ENCODE measurements at regions not wholly inside any gene's neighbourhood (a gene's known extent, or its start where the extent isn't known, plus 50 kb on each side); places are given as distances from the start of the nearest gene placed in this dataset.
"Not testable (repeated sequence)": the region's sequence is repeated elsewhere in the genome, so short reads cannot be mapped to it uniquely, and the experiment has no call there.

DNA sequence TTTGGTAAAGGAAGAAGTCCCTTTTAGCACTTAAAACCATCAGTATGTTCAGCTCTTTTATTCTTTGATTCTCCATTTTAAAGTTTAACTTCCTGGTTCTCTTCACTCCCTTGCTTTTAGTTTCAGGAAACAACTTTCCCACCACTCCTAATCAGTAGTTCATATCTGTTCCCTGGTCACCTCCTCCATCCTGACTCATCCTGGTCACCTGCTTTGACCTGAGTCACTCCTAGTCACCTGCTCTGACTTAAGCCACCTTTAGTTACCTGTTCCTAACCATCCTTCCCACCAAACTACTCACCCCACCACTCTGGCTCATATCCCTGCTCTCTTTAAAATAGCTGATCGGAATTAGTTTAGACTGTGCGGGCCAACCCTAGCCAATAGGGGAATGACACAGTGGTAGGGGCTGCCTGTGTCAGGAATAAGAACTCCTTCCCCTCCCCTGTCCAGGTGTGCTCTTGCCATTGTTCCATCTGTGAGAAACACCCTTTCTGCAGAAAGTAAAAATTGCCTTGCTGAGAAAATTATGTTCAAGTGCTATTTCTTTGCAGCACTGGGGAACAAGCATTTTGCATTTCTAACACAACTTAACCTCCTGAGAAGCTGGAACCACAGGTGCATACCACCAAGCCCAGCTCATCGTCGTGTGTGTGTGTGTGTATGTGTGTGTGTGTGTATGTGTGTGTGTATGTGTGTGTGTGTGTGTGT, 204.0 kb upstream of the MAOA start:
- H3K4me3 ChIP-seq (ENCODE audit: low read length); DNase-seq (ENCODE audit: low read depth, low spot score): not testable (repeated sequence)

DNA sequence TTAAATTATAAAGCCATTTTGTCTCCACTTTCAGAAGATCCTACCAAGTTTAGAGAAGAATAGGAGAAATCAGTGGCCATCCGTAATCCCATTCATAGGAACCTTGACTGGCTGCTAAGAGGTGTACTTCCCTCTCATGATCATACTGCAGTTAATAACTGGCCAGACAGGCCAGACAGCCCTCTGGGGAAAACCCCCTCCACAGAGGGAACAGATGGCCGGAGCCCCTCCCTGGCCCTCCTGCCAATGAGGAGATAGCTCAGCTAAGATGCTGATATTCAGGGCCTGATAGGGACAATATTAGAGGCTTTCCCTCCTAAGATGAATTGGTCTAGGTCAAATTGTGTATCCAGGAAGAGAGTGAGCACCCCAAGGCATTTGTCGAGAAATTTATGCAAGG, 200.0 kb upstream of the MAOA start:
- DNase-seq (ENCODE audit: low read depth, low spot score), result no peak
- no peak overlapping the region for H3K4me3 ChIP-seq (ENCODE audit: low read length)

DNA sequence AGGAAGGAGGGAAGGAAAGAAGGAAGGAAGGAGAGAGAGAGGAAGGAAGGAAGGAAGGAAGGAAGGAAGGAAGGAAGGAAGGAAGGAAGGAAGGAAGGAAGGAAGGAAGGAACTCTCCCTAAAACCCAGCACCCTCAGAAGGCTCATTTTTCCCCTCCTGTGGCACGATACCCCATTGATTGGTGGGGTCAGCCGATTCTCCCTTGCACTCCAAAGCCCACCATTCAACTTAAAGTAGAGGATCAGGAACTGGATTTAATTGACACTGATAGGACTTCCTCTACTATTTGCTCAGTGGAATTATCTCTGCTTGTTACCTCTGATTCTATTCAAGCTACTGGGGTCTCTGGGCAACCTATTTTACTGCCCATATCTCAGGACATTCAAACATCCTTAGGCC, 199.2 kb upstream of the MAOA start:
- H3K4me3 ChIP-seq (ENCODE audit: low read length), result no peak overlapping the region
- DNase-seq (ENCODE audit: low read depth, low spot score), result no peak

DNA sequence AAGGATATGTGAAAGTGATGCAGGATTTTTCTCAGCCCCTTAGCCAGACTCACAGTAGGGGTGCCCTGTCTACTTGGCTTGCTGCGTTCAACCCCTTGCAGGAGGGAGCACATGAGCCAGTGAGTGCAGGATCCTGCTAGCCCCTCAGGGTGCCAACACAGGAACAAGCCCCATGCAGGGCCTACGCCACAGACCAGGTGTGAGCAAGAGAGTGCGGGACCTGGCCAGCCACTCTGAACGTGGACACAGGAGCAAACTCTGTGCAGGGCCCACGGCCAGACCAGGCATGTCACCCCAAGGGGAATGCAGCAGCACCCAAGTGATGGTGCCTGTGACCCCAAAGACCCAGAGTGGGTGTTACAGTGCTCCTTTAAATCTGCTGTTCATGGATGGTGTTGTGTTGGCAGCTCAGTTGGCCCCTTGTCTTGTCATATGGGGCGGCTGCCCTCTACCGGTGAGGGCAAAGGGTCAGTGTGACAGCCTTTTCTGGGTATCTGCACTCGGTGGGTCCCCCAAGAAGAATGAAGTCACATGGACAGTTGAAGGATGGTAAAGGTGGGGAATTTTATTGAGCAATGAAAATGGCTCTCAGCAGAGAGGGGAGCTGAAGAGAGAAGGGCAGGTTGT, 188.4 kb upstream of the MAOA start:
- no peak overlapping the region for H3K4me3 ChIP-seq (ENCODE audit: low read length)
- no peak for DNase-seq (ENCODE audit: low read depth, low spot score)

DNA sequence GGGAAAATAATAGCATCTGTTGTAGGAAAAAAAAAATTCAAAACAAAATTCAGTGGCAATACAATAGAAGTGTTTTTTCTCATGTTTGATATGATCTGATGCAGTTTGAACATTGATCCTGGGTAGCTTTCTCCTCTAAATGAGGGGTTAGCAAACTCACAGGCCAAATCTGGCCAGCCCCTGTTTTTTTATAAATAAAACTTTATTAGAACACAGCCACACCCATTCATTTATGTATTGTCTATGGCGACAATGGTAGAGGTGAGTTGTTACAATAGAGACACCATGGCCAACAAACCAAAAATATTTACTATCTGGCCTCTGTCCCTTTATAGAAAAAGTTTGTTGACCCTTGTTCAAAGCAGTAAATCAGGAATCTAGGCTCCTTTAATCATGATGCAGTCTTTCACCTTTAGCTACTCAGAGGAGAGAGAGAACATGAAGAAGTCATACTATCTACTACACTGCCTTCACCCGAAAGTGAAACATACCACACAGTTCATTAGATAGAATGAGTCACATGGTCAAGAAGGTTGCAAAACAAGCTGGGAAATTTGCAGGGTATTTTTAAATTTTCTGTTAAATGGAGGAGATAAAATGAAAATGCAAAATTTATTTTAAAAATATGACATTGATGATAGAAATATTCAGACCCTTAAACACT, 186.6 kb upstream of the MAOA start:
- DNase-seq (ENCODE audit: low read depth, low spot score), result no peak
- no peak overlapping the region for H3K4me3 ChIP-seq (ENCODE audit: low read length)

DNA sequence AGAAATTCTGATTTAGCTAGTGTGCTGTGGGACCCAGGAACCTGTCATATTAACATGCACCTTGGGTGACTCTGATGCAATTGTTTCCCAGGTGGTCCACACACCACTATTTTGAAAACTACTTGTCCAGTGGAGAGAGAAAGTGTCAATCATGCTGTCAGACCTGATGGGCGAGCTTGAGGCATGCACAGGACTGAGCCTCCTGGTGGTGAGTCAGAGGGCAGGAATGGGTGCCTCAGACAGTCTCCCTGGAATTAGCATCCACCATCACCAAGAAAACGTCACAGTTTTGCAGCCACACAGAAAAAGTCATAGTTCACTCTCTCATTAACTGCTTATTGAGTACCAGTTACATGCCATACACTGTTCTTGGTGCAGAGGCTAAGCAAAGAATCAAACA, 181.8 kb upstream of the MAOA start:
- DNase-seq (ENCODE audit: low read depth, low spot score), result no peak
- no peak overlapping the region for H3K4me3 ChIP-seq (ENCODE audit: low read length)

DNA sequence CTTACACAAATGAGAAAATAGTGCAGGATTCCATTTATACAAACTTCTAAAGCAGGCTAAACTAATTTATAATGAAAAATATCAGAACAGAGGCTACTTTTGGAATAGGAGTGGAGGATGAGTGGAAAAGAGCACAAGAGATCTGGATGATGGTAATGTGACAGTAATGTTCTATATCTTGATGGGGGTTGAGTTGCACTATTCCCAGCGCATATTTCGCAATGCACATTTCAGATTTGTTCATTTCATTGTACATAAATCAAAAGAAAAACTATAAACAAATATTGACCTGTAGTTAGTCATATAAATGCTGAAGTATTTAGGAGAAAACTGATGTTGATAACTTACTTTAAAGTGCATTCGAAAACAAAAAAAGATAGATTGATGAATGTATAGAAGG, 177.0 kb upstream of the MAOA start:
- H3K4me3 ChIP-seq (ENCODE audit: low read length), result no peak overlapping the region
- DNase-seq (ENCODE audit: low read depth, low spot score), result no peak

DNA sequence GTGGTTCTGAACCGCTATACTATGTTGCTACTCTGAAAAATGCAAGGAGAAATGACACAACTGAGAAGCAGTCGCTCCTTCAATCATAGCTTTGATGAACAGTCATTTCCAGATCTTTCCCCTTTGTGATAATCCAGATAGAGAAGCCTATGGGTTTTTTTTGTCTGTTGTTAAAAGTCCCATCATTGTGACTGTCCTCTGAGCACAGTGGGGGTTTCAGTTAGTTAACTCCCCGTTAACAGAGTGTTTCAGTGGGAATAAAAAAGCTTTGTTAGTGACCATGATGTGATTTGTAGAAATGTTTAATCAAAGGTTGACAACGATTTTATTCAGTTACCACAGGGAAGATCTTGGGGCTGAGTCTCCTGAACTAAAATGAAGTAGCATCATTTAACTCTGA, 176.2 kb upstream of the MAOA start:
- no peak for DNase-seq (ENCODE audit: low read depth, low spot score)
- no peak overlapping the region for H3K4me3 ChIP-seq (ENCODE audit: low read length)

DNA sequence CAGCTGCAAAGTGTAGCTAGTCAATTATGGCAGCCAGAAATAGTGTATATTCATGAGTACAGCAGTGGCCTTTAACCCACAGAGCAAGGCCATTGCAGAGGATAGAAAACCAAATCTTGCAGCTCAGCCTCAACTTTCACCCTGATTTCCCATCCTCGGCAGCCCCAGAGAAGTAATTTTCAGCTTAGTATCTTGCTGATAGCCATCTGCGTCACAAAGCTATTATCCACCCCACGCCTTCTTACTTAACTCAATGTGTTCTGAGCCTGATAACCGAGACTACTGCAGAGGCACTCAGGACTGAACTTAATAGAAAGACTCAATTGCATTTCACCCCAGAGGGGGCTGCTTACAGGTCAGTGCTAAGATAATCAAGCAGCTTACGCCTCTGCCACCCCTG, 174.5 kb upstream of the MAOA start:
- no peak for DNase-seq (ENCODE audit: low read depth, low spot score)
- H3K4me3 ChIP-seq (ENCODE audit: low read length), result no peak overlapping the region

DNA sequence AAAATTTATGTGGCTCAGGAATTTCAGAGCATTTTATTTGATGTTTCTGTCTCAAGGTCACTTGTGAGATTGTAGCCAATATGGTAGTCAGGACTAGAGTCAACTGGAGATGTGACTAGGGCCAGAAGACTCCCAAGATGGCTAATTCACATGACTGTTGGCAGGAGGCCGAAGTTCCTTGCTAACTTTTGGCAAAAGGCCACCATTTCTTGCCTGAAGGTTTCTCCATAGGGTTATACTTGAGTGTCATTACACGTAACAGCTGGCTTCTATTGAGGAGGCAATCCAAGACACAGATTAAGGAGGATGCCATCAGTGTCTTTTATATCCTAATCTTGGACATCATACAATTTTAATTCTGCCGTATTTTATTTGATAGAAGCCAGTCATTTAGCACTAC, 162.3 kb upstream of the MAOA start:
- no peak overlapping the region for H3K4me3 ChIP-seq (ENCODE audit: low read length)
- DNase-seq (ENCODE audit: low read depth, low spot score), result no peak

DNA sequence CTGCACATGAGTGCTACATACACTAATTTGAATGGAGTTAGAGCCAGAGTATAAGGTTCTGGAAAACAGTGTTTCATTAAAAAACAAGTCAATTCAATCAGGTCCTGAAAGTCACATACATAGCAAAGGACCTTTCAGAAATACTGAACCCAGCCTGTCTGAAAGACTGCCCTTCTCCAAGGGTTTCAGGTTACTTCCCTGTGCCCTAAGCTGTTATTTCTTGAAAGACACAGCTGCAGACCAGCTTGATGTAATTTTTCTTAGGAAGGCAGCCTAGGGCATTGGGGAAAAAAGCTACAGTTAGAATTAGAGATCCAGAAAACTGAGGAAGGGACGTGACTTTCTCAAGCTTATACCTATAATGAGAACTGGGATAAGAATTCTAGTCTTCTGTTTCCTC, 155.9 kb upstream of the MAOA start:
- H3K4me3 ChIP-seq (ENCODE audit: low read length), result no peak overlapping the region
- no peak for DNase-seq (ENCODE audit: low read depth, low spot score)

DNA sequence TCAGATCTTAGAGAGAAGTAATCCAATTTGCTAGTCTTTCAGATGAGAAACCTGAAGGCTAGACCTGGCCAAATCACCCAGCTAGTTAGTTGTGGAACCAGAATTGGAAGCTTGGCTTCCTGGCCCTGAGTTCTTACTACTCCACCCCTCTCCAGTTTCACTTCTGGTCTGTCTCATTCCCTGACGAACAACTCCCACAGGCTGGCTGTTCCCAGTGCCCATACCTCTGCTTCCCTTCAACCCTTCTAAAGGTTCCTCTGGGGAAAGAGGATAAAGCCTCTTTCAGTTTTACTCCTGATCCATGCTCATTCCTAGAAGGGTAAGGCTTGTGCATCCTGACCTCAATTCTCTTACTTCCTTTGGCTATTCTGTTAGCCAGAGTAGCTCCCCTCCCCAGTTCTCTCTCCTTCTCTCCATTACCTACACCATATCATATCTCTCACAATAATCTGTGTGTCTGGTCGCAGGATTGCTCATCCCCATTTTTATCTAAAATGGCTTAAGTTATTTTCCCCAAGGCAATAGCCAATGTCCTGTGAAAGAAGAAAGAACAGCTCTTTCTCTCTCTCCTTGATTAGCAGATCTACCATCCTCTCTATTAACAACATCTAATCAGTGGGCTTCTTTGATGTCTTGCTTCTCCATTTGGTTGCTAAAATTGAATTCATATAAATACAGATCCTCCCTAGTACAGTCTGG, 155.0 kb upstream of the MAOA start:
- no peak for DNase-seq (ENCODE audit: low read depth, low spot score)
- H3K4me3 ChIP-seq (ENCODE audit: low read length), result no peak overlapping the region

DNA sequence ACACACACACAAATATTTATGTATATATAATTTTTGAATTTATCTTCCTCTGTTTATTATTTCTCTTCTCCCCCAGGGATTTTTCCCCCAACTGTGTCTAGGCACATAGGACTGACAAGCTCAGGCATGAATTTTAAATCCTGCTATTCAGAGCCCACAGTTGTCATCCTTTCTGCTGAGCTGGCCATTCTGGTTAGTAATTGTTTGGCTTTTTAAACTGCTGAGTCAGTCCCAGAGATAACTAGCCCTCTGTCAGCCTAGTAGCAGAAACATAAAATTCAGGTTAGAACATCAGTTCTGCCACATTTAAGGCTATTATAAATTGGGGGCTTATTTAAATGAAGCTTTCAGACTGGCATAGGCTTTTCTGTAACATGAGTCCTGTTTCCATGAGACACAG, 151.7 kb upstream of the MAOA start:
- DNase-seq (ENCODE audit: low read depth, low spot score), result no peak
- no peak overlapping the region for H3K4me3 ChIP-seq (ENCODE audit: low read length)

DNA sequence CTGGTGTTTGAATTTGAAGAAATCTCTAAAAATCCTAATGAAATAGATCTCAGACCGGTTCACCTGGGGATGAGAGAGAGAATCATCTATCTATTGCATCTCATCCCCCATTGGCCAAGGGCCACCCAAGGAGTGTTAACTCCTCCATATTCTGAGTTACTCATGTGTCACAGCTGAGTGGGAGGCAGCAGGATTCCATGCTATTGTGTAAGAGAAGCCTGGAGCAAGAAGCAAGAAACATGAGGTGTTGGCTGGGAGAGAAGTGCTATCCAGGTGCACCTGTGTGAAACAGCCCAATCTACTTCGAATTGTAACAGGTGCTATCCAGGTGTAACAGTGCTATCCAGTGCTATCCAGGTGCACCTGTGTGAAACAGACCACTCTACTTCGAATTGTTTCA, 150.3 kb upstream of the MAOA start:
- DNase-seq (ENCODE audit: low read depth, low spot score), result no peak
- no peak overlapping the region for H3K4me3 ChIP-seq (ENCODE audit: low read length)

DNA sequence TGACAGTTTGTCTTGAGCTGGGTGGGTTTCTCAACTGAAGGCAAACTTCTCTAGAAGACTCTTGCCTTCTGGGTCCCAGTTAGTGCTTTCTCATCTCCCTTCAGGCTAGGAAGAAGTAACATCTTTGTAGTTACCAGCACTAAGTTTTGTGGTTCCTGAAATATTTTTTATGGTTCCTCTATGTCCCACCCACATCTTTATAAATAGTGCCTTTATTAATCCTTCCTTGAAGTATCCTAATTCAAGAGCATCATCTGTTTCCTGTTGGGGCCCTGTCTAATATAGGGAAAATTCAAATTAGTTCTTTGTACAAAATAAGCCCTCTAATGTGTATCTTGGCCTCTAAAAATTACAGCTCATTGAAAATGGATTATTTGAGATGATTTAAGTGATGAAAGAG, 147.4 kb upstream of the MAOA start:
- no peak for DNase-seq (ENCODE audit: low read depth, low spot score)
- no peak overlapping the region for H3K4me3 ChIP-seq (ENCODE audit: low read length)

DNA sequence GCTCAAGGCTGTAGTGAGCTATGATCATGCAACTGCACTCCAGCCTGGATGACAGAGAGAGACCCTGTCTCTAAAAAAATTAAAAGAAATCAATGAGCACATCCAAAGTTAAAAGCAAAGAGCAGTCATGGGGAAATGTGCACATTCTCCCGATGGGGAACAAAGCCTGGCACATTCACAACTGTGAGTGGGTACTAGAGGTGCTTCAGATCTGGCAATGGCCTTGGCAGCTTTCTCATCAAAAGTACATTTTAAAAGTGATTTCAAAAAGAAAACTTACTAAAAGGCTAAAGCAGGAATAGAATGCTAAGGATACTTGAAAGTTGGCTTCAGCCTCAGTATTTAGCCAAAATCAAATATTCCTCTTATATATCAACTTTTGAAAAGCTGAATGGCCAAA, 145.9 kb upstream of the MAOA start:
- no peak overlapping the region for H3K4me3 ChIP-seq (ENCODE audit: low read length)
- DNase-seq (ENCODE audit: low read depth, low spot score), result no peak

DNA sequence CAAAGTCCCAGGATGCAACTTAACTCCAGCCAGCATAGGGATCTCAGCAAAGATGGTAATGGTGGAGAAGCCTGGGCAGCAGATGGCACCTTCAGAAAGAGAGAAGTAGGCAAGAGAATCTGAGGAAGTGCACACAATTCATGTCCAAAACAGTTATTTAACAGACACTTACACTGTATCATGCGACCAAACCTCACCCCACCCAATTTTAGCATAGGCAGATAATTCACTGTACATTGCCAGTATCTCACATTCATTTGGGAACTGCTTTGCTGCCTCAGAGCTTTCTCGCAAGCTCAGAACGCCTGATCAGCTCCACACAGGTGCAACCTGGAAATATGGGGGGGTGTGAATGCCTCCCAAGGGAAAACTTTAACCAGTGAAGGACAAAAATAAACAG, 143.0 kb upstream of the MAOA start:
- DNase-seq (ENCODE audit: low read depth, low spot score), result no peak
- no peak overlapping the region for H3K4me3 ChIP-seq (ENCODE audit: low read length)

DNA sequence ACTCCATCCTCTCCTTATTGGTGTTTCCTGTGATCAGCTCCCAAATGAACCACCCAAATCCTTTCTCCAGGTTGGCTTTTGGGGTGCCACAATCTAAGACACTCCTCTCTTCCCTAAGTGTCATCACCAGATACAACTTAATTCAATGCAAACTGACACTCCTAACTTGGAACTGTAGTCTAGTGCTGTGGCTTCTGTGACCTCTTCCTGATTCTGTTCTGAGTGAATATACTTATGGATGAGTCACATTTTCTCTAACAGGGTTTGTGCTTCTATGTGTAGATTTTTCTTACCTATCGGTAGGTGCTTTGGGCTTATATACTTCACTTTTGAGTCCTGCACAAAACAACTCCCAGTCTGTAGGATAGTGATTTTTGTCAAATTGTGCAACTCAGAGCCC, 141.3 kb upstream of the MAOA start:
- no peak overlapping the region for H3K4me3 ChIP-seq (ENCODE audit: low read length)
- DNase-seq (ENCODE audit: low read depth, low spot score), result no peak

DNA sequence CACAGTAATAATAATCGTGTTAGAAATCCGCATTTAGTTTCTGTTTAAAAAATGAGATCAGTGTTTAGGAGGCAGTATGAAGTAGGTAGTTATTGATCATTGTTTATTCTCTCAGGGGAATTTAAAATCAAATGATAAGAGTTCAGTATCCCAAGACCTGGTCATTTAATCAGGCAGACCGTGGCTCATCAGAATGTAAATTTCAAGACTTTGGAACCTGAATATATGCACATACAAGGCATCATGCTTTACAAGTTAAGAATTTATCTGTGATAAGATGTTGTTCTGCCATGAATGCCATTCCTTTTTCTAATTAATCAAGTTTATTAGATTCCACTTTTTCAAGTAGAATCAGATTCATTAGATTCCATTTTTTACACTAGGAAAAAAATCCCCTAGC, 133.5 kb upstream of the MAOA start:
- H3K4me3 ChIP-seq (ENCODE audit: low read length), result no peak overlapping the region

DNA sequence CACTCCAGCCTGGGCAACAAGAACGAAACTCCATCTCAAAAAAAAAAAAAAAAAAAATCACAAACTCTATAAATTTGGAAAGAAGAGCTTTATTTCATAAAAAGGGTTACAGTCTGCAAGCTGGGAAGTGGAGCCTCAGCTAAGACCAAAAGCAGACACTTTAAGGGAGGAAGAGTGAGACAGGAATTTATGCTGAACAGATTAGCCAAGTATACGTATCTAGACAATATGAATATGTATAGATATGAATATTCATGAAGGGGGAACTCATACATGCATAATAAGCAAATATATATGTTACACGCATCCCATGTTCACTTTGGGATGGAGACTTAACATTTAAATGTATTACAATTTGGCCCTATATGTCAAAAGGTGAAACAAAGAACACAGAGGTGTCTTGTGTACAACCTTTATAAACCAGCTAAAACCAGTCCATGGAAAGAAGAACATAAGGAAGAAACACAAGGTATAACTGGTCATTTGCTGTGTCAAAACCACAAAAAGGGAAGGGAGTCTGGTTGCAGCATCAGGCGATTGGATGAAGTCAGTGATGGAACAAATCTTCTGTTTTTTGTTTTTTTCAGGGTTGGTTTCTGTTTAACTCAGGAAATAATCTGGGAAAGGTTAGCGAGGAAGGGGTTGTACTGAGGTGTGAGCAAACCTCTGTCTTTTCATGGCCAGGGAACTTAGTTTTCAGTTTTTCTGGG, 130.0 kb upstream of the MAOA start:
- H3K4me3 ChIP-seq (ENCODE audit: low read length), result no peak overlapping the region
- DNase-seq (ENCODE audit: low read depth, low spot score), result no peak

More for the DNA sequence above, 133.5 kb upstream of the MAOA start:
- no peak for DNase-seq (ENCODE audit: low read depth, low spot score)

Measured in Jurkat, Clone E6-1 (cell line).